ENCODE measurements at regions not wholly inside any gene's neighbourhood (a gene's known extent, or its start where the extent isn't known, plus 50 kb on each side); places are given as distances from the start of the nearest gene placed in this dataset.

DNA sequence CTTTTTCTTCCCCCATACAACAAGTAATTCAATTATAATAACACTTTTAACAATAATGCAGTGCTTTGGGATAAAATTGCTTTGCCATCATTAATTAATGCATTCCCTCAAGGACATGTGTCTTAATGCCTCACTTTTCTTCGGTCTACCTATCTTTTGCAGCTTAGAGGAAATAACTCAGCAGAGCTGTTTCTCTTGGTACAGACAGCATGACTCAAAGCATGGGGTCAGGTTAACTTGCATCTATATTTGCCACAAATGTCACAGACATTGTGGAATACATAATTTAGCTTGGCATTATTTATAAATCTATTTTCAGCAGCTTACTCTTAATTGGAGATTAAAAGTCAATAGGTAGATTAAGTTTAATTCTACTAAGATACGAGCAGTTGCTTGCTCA lies 376.1 kb upstream of the CNTNAP5 start:
- TF ChIP-seq, protein P1, sequence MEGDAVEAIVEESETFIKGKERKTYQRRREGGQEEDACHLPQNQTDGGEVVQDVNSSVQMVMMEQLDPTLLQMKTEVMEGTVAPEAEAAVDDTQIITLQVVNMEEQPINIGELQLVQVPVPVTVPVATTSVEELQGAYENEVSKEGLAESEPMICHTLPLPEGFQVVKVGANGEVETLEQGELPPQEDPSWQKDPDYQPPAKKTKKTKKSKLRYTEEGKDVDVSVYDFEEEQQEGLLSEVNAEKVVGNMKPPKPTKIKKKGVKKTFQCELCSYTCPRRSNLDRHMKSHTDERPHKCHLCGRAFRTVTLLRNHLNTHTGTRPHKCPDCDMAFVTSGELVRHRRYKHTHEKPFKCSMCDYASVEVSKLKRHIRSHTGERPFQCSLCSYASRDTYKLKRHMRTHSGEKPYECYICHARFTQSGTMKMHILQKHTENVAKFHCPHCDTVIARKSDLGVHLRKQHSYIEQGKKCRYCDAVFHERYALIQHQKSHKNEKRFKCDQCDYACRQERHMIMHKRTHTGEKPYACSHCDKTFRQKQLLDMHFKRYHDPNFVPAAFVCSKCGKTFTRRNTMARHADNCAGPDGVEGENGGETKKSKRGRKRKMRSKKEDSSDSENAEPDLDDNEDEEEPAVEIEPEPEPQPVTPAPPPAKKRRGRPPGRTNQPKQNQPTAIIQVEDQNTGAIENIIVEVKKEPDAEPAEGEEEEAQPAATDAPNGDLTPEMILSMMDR (IDR thresholded peaks at IDR 0.05), result no peak
- no peak for TF ChIP-seq POLR2A (IDR thresholded peaks at IDR 0.05)

Data from esophagus squamous epithelium (tissue), 4 donors.